HepG2 (cell line): ENCODE measurements at regions not wholly inside any gene's neighbourhood (a gene's known extent, or its start where the extent isn't known, plus 50 kb on each side); places are given as distances from the start of the nearest gene placed in this dataset.

Source experiments
- ATAC-seq: fragments of 200-7000 bp; cut with Tn5 transposase; 3 replicates; pipeline ENCODE4 v1.9.1; 2020; ENCODE audit warnings: mild to moderate bottlenecking, moderate library complexity
- BruUV-seq: library from RNA; stranded (reverse); fragments of 400-500 nt; replicated peaks from 2 replicates; lab custom pipeline; 2021; lab: Mats Ljungman, UMichigan
- CTCF ChIA-PET: fragments of 300-600 bp; formaldehyde crosslinking; extraction: SDS; loops from one replicate; lab custom pipeline; 2021; ENCODE audit warnings: low total read pairs, inconsistent platforms, low intra/inter-chr PET ratio; lab: Yijun Ruan, JAX
- POLR2A ChIA-PET: fragments of 350-600 bp; sonication (Branson Sonifier 250); formaldehyde crosslinking; loops from one replicate; lab custom pipeline; 2020; ENCODE audit warnings: antibody characterized with exemption, inconsistent platforms; lab: Yijun Ruan, JAX
- DNase-seq: peaks from one replicate; pipeline ENCODE4 v3.0.0-alpha.2; 2015; ENCODE audit warnings: low spot score
- FAIRE-seq: peaks from 3 replicates; lab custom pipeline; 2011; peaks lifted over from hg19 to GRCh38; lab: Jason Lieb, UNC
- H2AFZ ChIP-seq: one replicate; pipeline ENCODE4 v1.6.1; 2011; ENCODE audit warnings: low read length, inconsistent platforms
- H3K27ac ChIP-seq: fragments of 300-600 bp; 3 replicates; pipeline ENCODE4 v1.8.0; 2011; ENCODE audit warnings: mixed run types, mild to moderate bottlenecking, mixed read lengths, low read length, inconsistent platforms; ENCODE audit not compliant: insufficient read depth; ENCODE audit errors: extremely low read length
- H3K27me3 ChIP-seq, 2 experiments: fragments of 200-600 bp in 1 of 2; 2 replicates in 1 of 2; 3 replicates in 1 of 2; pipeline versions ENCODE4 v1.6.0 to v1.8.0; 2011; ENCODE audit warnings: low read length in 2 of 2, mild to moderate bottlenecking in 2 of 2, moderate library complexity in 2 of 2, inconsistent platforms in 1 of 2; ENCODE audit not compliant: insufficient read depth in 2 of 2, control insufficient read depth in 1 of 2
- H3K36me3 ChIP-seq, 2 experiments: fragments of 200-600 bp in 1 of 2; replicated peaks in 1 of 2; 2 replicates in 1 of 2; 3 replicates in 1 of 2; pipeline versions ENCODE4 v1.5.1 to v1.8.0; 2011; ENCODE audit warnings: low read length in 2 of 2, inconsistent platforms in 1 of 2; ENCODE audit not compliant: insufficient read depth in 2 of 2, control insufficient read depth in 1 of 2
- H3K4me1 ChIP-seq: 2 replicates; pipeline ENCODE4 v1.5.1; 2012; ENCODE audit warnings: low read length, inconsistent platforms; ENCODE audit not compliant: insufficient read depth
- H3K4me2 ChIP-seq: 2 replicates; pipeline ENCODE4 v1.6.0; 2011; ENCODE audit warnings: low read depth, low read length, inconsistent platforms
- H3K4me3 ChIP-seq, 3 experiments: fragments of 200-600 bp in 1 of 3; sonication (generic), shearing (Covaris generic) in 1 of 3; replicated peaks in 1 of 3; 2 replicates each; pipeline ENCODE4 v1.5.1; 2011 to 2016; ENCODE audit warnings: low read length in 3 of 3, inconsistent platforms in 2 of 3, low read depth in 2 of 3, mild to moderate bottlenecking in 2 of 3, control low read depth in 1 of 3, mixed read lengths in 1 of 3; ENCODE audit not compliant: insufficient read depth in 1 of 3
- H3K79me2 ChIP-seq: one replicate; pipeline ENCODE4 v1.6.1; 2011; ENCODE audit warnings: low read length, inconsistent platforms; ENCODE audit not compliant: insufficient read depth
- H3K9ac ChIP-seq: 2 replicates; pipeline ENCODE4 v1.6.0; 2011; ENCODE audit warnings: mild to moderate bottlenecking, low read depth, low read length, inconsistent platforms; ENCODE audit not compliant: insufficient read depth
- H3K9me3 ChIP-seq: 2 replicates; pipeline ENCODE4 v1.5.1; 2012; ENCODE audit warnings: mild to moderate bottlenecking, low read length
- H4K20me1 ChIP-seq: 2 replicates; pipeline ENCODE4 v1.6.0; 2011; ENCODE audit warnings: inconsistent platforms, mild to moderate bottlenecking, low read length, moderate library complexity; ENCODE audit not compliant: insufficient read depth
- MED13 ChIP-seq: sonication (generic); formaldehyde crosslinking; IDR thresholded peaks from 2 replicates; pipeline ENCODE4 v1.5.0; 2020; ENCODE audit warnings: missing genetic modification reagents
- RAD51 ChIP-seq: fragments of 450-650 bp; IDR thresholded peaks from 2 replicates; pipeline ENCODE4 v1.6.1; 2016; ENCODE audit warnings: borderline replicate concordance
- SALL1 ChIP-seq: sonication (generic); formaldehyde crosslinking; IDR thresholded peaks from 2 replicates; pipeline ENCODE4 v1.8.0; 2022; ENCODE audit warnings: mild to moderate bottlenecking, missing genetic modification reagents
- SALL2 ChIP-seq: sonication (generic); formaldehyde crosslinking; IDR thresholded peaks from 2 replicates; pipeline ENCODE4 v1.8.1; 2023; ENCODE audit warnings: mild to moderate bottlenecking, missing genetic modification reagents, inconsistent platforms
- SSRP1 ChIP-seq: IDR thresholded peaks from 2 replicates; pipeline ENCODE4 v1.6.1; 2016; ENCODE audit warnings: control low read depth
- ZFP36 ChIP-seq: fragments of 150-350 bp; IDR thresholded peaks from 2 replicates; pipeline ENCODE4 v1.6.1; 2018; ENCODE audit warnings: borderline replicate concordance, low read length, low read depth; ENCODE audit not compliant: partially characterized antibody
- ZNF292 ChIP-seq: sonication (generic); formaldehyde crosslinking; IDR thresholded peaks from 2 replicates; pipeline ENCODE4 v1.8.1; 2022; ENCODE audit warnings: mild to moderate bottlenecking, low read depth, missing genetic modification reagents, borderline replicate concordance
- ZNF549 ChIP-seq: sonication (generic); formaldehyde crosslinking; IDR thresholded peaks from 2 replicates; pipeline ENCODE4 v1.5.0; 2020; ENCODE audit warnings: missing genetic modification reagents
- WGBS: methylation state at CpG from one replicate; pipeline ENCODE4 v1.1.6; 2017; ENCODE audit warnings: low lambda C conversion rate; 5-methylcytosine and 5-hydroxymethylcytosine counted together
- in situ Hi-C: cut with HindIII; loops from 2 replicates; pipeline ENCODE4 v1.10.0; 2017; ENCODE audit warnings: low pct_unique_long_range_greater_than_20kb; ENCODE audit not compliant: extremely low pct_ligation_motif_present
- intact Hi-C: fragments of 100-400 bp; cut with micrococcal nuclease; formaldehyde crosslinking; loops from one replicate; pipeline ENCODE4 v1.10.0; 2022; ENCODE audit not compliant: unreplicated experiment
- TF ChIP-seq, protein P1 (sequence below): sonication (generic); formaldehyde crosslinking; IDR thresholded peaks from 2 replicates; pipeline ENCODE4 v1.4.0; 2020; ENCODE audit warnings: mild to moderate bottlenecking, missing genetic modification reagents

DNA sequence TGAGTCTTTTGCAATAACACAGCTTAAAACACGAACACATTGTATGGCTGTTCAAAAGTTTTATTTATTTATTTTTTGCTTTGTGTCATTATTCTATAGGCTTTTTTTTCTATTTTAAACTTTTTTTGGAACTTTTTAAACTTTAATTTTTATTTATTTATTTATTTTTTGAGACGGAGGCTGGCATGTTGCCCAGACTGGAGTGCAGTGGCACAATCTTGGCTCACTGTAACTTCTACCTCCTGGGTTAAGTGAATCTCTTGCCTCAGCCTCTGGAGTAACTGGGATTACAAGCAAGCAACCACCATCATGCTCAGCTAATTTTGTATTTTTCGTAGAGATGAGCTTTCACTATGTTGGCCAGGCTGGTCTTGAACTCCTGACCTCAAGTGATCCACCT, 88.3 kb upstream of the GADD45A start (continued):
- TF ChIP-seq, protein P1, sequence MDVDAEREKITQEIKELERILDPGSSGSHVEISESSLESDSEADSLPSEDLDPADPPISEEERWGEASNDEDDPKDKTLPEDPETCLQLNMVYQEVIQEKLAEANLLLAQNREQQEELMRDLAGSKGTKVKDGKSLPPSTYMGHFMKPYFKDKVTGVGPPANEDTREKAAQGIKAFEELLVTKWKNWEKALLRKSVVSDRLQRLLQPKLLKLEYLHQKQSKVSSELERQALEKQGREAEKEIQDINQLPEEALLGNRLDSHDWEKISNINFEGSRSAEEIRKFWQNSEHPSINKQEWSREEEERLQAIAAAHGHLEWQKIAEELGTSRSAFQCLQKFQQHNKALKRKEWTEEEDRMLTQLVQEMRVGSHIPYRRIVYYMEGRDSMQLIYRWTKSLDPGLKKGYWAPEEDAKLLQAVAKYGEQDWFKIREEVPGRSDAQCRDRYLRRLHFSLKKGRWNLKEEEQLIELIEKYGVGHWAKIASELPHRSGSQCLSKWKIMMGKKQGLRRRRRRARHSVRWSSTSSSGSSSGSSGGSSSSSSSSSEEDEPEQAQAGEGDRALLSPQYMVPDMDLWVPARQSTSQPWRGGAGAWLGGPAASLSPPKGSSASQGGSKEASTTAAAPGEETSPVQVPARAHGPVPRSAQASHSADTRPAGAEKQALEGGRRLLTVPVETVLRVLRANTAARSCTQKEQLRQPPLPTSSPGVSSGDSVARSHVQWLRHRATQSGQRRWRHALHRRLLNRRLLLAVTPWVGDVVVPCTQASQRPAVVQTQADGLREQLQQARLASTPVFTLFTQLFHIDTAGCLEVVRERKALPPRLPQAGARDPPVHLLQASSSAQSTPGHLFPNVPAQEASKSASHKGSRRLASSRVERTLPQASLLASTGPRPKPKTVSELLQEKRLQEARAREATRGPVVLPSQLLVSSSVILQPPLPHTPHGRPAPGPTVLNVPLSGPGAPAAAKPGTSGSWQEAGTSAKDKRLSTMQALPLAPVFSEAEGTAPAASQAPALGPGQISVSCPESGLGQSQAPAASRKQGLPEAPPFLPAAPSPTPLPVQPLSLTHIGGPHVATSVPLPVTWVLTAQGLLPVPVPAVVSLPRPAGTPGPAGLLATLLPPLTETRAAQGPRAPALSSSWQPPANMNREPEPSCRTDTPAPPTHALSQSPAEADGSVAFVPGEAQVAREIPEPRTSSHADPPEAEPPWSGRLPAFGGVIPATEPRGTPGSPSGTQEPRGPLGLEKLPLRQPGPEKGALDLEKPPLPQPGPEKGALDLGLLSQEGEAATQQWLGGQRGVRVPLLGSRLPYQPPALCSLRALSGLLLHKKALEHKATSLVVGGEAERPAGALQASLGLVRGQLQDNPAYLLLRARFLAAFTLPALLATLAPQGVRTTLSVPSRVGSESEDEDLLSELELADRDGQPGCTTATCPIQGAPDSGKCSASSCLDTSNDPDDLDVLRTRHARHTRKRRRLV = no peak
- TF ChIP-seq ZFP36 (no peak), MED13 (CRISPR knock-in tag) (no peak)

DNA sequence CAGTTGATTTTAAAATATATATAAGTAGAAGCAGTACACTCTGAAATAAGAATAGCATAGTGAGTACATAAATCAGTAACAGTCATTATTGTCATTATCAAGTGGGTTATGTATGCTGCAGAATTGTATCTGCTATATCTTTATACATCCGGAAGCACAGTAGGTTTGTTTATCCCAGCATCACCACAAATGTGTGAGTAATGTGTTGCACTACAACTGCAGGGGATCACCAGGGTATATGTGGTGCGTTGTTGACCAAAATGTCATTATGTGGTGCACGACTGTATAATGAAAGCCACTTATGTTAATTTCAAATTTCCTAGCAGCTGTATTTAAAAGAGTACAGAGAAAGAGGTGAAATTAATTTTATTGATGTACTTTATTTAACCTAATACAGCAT, 87.7 kb upstream of the GADD45A start:
- BruUV-seq = no TSS peak
- in situ Hi-C loops = no loop called here

More for the DNA sequence above, 87.7 kb upstream of the GADD45A start:
- no peak for ATAC-seq
- WGBS = 65% methylated on average over 3 of the region's 3 CpGs
- no peaks in the 10 kb centered on the region for H4K20me1 ChIP-seq
- ChIA-PET CTCF (no interaction called here), POLR2A (no interaction called here)
- no peaks in the 10 kb centered on the region for H3K27me3 ChIP-seq
- intact Hi-C loops = no loop called here
- no peaks in the 10 kb centered on the region for H3K36me3 ChIP-seq
- H2AFZ ChIP-seq = no peak overlapping the region
- DNase-seq = no peak
- no peaks in the 10 kb centered on the region for H3K9me3 ChIP-seq
- TF ChIP-seq ZNF549 (no peak), SALL2 (CRISPR knock-in tag) (no peak), ZNF292 (no peak), SALL1 (CRISPR knock-in tag) (no peak), SSRP1 (CRISPR knock-in tag) (no peak), RAD51 (no peak)
- TF ChIP-seq, all 625 proteins: peak for 0
- no peak overlapping the region for H3K4me3 ChIP-seq
- H3K4me2 ChIP-seq = no peak overlapping the region
- H3K4me1 ChIP-seq = no peaks in the 10 kb centered on the region
- no peaks in the 10 kb centered on the region for H3K79me2 ChIP-seq
- H3K27ac ChIP-seq = no peak overlapping the region
- H3K9ac ChIP-seq = no peak overlapping the region
- FAIRE-seq = no peak
